GM12872 (cell line): ENCODE measurements at regions not wholly inside any gene's neighbourhood (a gene's known extent, or its start where the extent isn't known, plus 50 kb on each side); places are given as distances from the start of the nearest gene placed in this dataset.

ENCODE experiments used
- CTCF ChIP-seq: IDR thresholded peaks from 3 replicates; pipeline ENCODE4 v1.5.1; 2011; ENCODE audit warnings: low read depth, mild to moderate bottlenecking, low read length, moderate library complexity; ENCODE audit not compliant: insufficient read depth

- no peak for TF ChIP-seq CTCF
Observed at GRCh38 chr3:102163039-102163817, 271.6 kb upstream of the ZPLD1 start.

- no peak for TF ChIP-seq CTCF
Observed at GRCh38 chr3:102163818-102164154, 271.0 kb upstream of the ZPLD1 start.

DNA sequence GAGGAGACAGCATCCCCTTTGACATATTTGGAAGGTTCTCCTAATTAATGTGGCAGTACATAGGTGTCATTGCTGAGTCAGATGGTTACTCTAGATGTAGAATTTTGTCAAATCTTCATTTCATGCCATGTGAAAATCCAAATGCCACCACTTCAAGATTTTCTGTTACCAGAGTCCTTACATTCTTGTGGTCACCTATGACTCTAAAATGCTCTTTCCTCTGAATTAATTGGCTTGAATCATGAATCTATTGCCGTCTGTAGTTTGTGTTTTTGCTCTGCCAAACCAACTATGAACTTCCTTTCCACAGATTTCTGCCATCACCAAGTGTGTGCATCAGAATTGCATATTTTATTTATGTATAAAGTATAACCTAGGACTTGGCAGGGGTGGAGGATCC is 269.4 kb upstream of the ZPLD1 start:
- TF ChIP-seq CTCF, result no peak

GRCh38 chr3:102169915-102170479 is 264.8 kb upstream of the ZPLD1 start:
- no peak for TF ChIP-seq CTCF

DNA sequence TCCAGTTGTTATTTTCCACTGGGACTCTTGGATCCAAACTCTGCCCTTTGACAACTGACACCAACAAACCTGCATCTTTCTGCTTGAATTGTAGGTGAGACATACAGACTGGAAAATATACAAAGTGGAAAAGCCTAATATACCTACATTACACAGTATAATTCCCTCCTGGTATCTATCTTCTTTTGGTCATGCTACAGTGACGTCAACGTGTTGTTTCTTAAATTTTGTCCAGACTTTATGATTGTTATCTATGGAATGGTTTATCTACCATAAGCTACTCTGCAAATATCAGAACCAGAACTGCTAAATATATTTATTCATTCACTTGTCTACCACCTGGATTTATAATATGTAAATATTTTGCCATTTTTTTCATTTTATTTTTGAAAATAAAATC is 264.3 kb upstream of the ZPLD1 start:
- no peak for TF ChIP-seq CTCF

- no peak for TF ChIP-seq CTCF
Observed at GRCh38 chr3:102174312-102174712, 260.5 kb upstream of the ZPLD1 start.

DNA sequence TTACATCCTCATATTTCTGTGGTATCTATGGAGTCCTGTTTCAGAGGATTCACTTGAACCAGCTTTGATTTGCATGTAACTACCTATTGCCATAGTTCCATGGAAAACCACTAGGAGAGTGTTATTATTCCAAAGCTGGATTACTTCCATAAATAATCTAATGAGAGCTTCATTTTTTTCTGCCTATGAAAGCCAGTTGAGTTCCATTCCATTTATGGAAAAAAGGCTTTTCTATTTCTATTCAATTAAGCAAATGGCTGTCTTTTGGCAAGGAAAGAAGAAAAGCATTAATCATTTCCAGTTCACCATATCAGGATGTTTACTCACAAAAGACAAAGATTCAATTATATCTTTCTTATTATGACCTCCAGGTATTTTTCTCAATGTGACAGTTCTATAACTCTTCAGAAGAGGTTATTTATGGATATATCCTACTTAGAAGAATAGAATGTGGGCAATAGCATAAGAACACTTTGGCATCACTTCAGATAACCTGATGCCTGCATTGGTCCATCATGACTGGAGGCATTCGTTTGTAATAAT is 259.9 kb upstream of the ZPLD1 start:
- no peak for TF ChIP-seq CTCF
